Osteoblast (primary cell): ENCODE measurements at regions not wholly inside any gene's neighbourhood (a gene's known extent, or its start where the extent isn't known, plus 50 kb on each side); places are given as distances from the start of the nearest gene placed in this dataset.

Source experiments
- DNase-seq: peaks from one replicate; pipeline ENCODE4 v3.0.0; 2011; ENCODE audit warnings: low spot score, mixed read lengths; ENCODE audit not compliant: insufficient read length; ENCODE audit errors: missing footprints
- H2AFZ ChIP-seq: 2 replicates; pipeline ENCODE4 v1.6.0; 2011; ENCODE audit warnings: mild to moderate bottlenecking, low read length
- H3K27ac ChIP-seq: 2 replicates; pipeline ENCODE4 v1.5.1; 2011; ENCODE audit warnings: mild to moderate bottlenecking, low read depth, low read length, moderate library complexity
- H3K27me3 ChIP-seq: 2 replicates; pipeline ENCODE4 v1.6.0; 2012; ENCODE audit warnings: mild to moderate bottlenecking, control low read depth, inconsistent platforms, low read length, moderate library complexity; ENCODE audit not compliant: insufficient read depth
- H3K36me3 ChIP-seq: 2 replicates; pipeline ENCODE4 v1.5.1; 2011; ENCODE audit warnings: mild to moderate bottlenecking, low read length, control low read depth, moderate library complexity; ENCODE audit not compliant: insufficient read depth
- H3K4me1 ChIP-seq: 2 replicates; pipeline ENCODE4 v1.5.1; 2011; ENCODE audit warnings: mild to moderate bottlenecking, low read length, control low read depth, moderate library complexity; ENCODE audit not compliant: insufficient read depth
- H3K4me2 ChIP-seq: 2 replicates; pipeline ENCODE4 v1.6.0; 2011; ENCODE audit warnings: mild to moderate bottlenecking, low read length; ENCODE audit not compliant: insufficient read depth
- H3K4me3 ChIP-seq: fragments of 200-600 bp; sonication (generic); 3 replicates; pipeline ENCODE4 v1.5.1; 2012; ENCODE audit warnings: mild to moderate bottlenecking, low read length, inconsistent platforms; ENCODE audit not compliant: insufficient read depth
- H3K79me2 ChIP-seq: 2 replicates; pipeline ENCODE4 v1.6.0; 2012; ENCODE audit warnings: mild to moderate bottlenecking, low read length, control low read depth, inconsistent platforms; ENCODE audit not compliant: insufficient read depth
- H3K9me3 ChIP-seq: 2 replicates; pipeline ENCODE4 v1.5.1; 2011; ENCODE audit warnings: low read depth, low read length, control low read depth
- H4K20me1 ChIP-seq: 2 replicates; pipeline ENCODE4 v1.6.0; 2012; ENCODE audit warnings: mild to moderate bottlenecking, low read length, control low read depth; ENCODE audit not compliant: insufficient read depth
- TF ChIP-seq, protein P1 (sequence below): IDR thresholded peaks from 2 replicates; pipeline ENCODE4 v1.5.1; 2011; ENCODE audit warnings: mild to moderate bottlenecking, low read depth, low read length, moderate library complexity; ENCODE audit errors: extremely low read depth

DNA sequence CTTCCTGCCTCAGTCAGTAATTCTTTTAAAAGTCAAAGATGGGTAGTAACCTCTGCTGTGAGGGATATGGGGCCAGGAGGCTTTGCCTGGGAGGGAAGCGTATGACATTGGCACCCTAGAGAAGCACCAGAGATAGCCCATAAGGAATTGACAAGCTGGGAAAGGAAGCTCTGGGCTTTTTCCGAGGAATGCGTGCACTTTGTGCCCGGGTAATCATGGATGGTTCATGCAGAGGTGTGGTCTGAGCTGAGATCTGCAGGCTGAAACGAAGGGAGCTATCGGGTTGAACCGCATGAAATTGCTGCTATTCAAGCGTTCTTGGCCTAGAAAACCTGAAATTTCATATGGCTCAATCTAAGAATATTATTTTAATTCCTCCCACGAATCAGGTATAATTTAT, 127.7 kb upstream of the TLE3 start:
- TF ChIP-seq, protein P1, sequence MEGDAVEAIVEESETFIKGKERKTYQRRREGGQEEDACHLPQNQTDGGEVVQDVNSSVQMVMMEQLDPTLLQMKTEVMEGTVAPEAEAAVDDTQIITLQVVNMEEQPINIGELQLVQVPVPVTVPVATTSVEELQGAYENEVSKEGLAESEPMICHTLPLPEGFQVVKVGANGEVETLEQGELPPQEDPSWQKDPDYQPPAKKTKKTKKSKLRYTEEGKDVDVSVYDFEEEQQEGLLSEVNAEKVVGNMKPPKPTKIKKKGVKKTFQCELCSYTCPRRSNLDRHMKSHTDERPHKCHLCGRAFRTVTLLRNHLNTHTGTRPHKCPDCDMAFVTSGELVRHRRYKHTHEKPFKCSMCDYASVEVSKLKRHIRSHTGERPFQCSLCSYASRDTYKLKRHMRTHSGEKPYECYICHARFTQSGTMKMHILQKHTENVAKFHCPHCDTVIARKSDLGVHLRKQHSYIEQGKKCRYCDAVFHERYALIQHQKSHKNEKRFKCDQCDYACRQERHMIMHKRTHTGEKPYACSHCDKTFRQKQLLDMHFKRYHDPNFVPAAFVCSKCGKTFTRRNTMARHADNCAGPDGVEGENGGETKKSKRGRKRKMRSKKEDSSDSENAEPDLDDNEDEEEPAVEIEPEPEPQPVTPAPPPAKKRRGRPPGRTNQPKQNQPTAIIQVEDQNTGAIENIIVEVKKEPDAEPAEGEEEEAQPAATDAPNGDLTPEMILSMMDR, result no peak
- Histone ChIP-seq H3K4me3 (no peak overlapping the region), H3K27ac (no peak overlapping the region), H3K4me1 (no peaks in the 10 kb centered on the region), H3K4me2 (no peak overlapping the region), H3K79me2 (no peaks in the 10 kb centered on the region), H3K27me3 (peaks cover 10% of the 10 kb centered on the region), H2AFZ (no peak overlapping the region), H3K9me3 (no peaks in the 10 kb centered on the region), H4K20me1 (no peaks in the 10 kb centered on the region), H3K36me3 (no peaks in the 10 kb centered on the region)
- no peak for DNase-seq

DNA sequence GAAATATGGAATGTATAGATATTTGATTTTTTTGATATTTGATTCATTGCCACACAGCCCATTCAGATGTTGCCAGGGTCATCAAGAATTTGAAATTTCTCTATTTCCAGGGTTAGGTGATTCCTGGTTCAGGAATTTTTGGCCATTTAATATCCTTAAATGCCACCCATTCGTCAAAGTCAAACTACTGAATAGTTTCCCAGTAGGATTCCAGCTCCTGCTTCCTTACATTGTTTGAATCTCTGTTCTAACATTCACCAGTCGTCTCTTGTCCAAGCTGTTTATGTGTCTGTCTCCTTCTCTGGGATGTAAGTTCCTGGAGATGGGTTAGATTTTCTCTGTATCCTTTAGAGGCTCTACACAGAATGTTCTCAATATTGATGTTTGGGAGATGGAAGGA, 124.9 kb upstream of the TLE3 start:
- Histone ChIP-seq H3K4me1 (no peaks in the 10 kb centered on the region), H3K4me2 (no peak overlapping the region), H4K20me1 (no peaks in the 10 kb centered on the region), H3K79me2 (no peaks in the 10 kb centered on the region), H3K36me3 (no peaks in the 10 kb centered on the region), H3K27me3 (peaks cover 24% of the 10 kb centered on the region), H3K9me3 (no peaks in the 10 kb centered on the region), H3K27ac (no peak overlapping the region), H3K4me3 (no peak overlapping the region), H2AFZ (no peak overlapping the region)
- TF ChIP-seq, protein P1, result no peak
- no peak for DNase-seq

DNA sequence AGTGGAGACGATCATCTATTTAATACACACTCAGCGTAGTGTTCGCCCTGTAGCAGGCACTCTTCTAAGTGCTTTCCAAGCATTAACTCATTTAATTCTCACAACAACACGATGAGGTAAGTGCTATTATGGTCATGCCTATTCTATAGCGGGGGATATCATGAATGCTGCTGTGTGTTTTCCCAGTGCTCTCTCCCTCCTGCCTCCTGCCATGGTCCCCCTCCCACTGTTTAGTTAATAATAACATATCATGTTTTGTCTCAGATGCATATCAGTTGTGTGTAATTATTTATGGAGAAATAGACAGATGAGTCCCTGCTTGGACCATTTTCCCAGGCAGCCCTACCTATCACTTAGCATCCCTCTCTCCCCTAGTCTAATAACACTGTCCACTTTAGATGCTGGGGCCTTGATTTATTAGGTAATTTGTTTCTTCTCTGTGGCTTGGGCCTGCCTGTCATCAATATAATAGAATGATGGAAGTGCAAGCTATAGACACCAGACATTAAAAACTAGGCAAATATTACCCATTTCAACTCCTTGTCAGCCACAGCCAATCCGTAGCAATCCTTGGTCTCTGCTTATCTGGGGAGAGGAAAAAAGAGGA, 122.9 kb upstream of the TLE3 start:
- Histone ChIP-seq H3K27me3 (peaks cover 24% of the 10 kb centered on the region), H2AFZ (no peak overlapping the region), H3K4me2 (no peak overlapping the region), H3K4me1 (no peaks in the 10 kb centered on the region), H3K4me3 (no peak overlapping the region), H3K36me3 (no peaks in the 10 kb centered on the region), H3K79me2 (no peaks in the 10 kb centered on the region), H4K20me1 (no peaks in the 10 kb centered on the region), H3K27ac (no peak overlapping the region), H3K9me3 (no peaks in the 10 kb centered on the region)
- DNase-seq, result no peak
- TF ChIP-seq, protein P1, result no peak

DNA sequence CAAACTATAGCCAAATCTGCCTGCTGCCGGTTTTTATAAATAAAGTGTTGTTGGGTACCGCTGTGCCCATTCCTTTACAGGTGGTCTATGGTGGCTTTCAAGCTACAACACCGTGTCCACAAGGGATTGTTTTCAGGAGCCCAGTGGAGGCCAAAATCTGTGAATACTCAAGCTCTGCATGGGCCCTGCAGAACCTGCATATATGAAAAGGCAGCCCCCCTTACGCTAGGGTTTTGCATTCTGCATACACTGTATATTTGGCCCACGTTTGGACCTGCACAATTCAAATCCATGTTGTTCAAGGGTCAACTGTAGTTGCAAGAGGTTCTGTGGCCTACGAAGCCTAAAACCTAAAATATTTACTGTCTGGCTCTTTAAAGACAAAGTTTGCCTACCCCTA, 122.2 kb upstream of the TLE3 start:
- H4K20me1 ChIP-seq, result no peaks in the 10 kb centered on the region
- no peak overlapping the region for H3K4me3 ChIP-seq
- no peaks in the 10 kb centered on the region for H3K4me1 ChIP-seq
- peaks cover 19% of the 10 kb centered on the region for H3K27me3 ChIP-seq
- H3K79me2 ChIP-seq, result no peaks in the 10 kb centered on the region
- H3K4me2 ChIP-seq, result no peak overlapping the region
- no peak for DNase-seq
- no peak overlapping the region for H3K27ac ChIP-seq
- H3K36me3 ChIP-seq, result no peaks in the 10 kb centered on the region
- H3K9me3 ChIP-seq, result no peaks in the 10 kb centered on the region
- H2AFZ ChIP-seq, result no peak overlapping the region
- TF ChIP-seq, protein P1, result no peak
